Neural progenitor cell (in vitro differentiated cells): ENCODE measurements at regions not wholly inside any gene's neighbourhood (a gene's known extent, or its start where the extent isn't known, plus 50 kb on each side); places are given as distances from the start of the nearest gene placed in this dataset.

Source experiments
- DNase-seq: peaks from one replicate; pipeline ENCODE4 v3.0.0-alpha.2; 2016; ENCODE audit warnings: low spot score
- H2AFZ ChIP-seq: fragments of 200-600 bp; sonication (generic); replicated peaks from 2 replicates; pipeline ENCODE4 v1.6.1; 2016; ENCODE audit warnings: antibody characterized with exemption
- H3F3A ChIP-seq: fragments of 200-600 bp; sonication (generic); 2 replicates; pipeline ENCODE4 v1.6.1; 2016; ENCODE audit warnings: antibody characterized with exemption, low read depth
- H3K27ac ChIP-seq: fragments of 200-600 bp; sonication (generic); 2 replicates; pipeline ENCODE4 v1.5.1; 2016; ENCODE audit warnings: mild to moderate bottlenecking
- H3K27me3 ChIP-seq: fragments of 200-600 bp; sonication (generic); 2 replicates; pipeline ENCODE4 v1.6.1; 2016; ENCODE audit warnings: mild to moderate bottlenecking, moderate library complexity
- H3K36me3 ChIP-seq: fragments of 200-600 bp; sonication (generic); 2 replicates; pipeline ENCODE4 v1.5.1; 2016
- H3K4me1 ChIP-seq: fragments of 200-600 bp; sonication (generic); 2 replicates; pipeline ENCODE4 v1.6.1; 2016; ENCODE audit warnings: mixed run types
- H3K4me2 ChIP-seq: fragments of 200-600 bp; sonication (generic); 2 replicates; pipeline ENCODE4 v1.6.1; 2016
- H3K4me3 ChIP-seq: fragments of 200-600 bp; sonication (generic); 2 replicates; pipeline ENCODE4 v1.5.1; 2016
- H3K79me2 ChIP-seq: fragments of 200-600 bp; sonication (generic); 2 replicates; pipeline ENCODE4 v1.6.1; 2016; ENCODE audit warnings: low read depth
- H3K9ac ChIP-seq: fragments of 200-600 bp; sonication (generic); 2 replicates; pipeline ENCODE4 v1.6.1; 2016
- H3K9me3 ChIP-seq: fragments of 200-600 bp; sonication (generic); 2 replicates; pipeline ENCODE4 v1.5.1; 2016; ENCODE audit warnings: low read depth
- H4K20me1 ChIP-seq: fragments of 200-600 bp; sonication (generic); 2 replicates; pipeline ENCODE4 v1.6.1; 2016; ENCODE audit warnings: low read depth
- H3K27ac Mint-ChIP-seq: 3 replicates; pipeline ENCODE4 v1.8.0; 2021; ENCODE audit warnings: mixed read lengths
- H3K27me3 Mint-ChIP-seq: 2 replicates; pipeline ENCODE4 v1.8.0; 2022; ENCODE audit warnings: low read depth, mild to moderate bottlenecking, inconsistent platforms, moderate library complexity, mixed read lengths; ENCODE audit not compliant: insufficient read depth
- H3K36me3 Mint-ChIP-seq: 3 replicates; pipeline ENCODE4 v1.8.0; 2021; ENCODE audit warnings: mixed read lengths
- H3K4me1 Mint-ChIP-seq: 3 replicates; pipeline ENCODE4 v1.8.0; 2021; ENCODE audit warnings: mixed read lengths
- H3K4me3 Mint-ChIP-seq: 3 replicates; pipeline ENCODE4 v1.8.0; 2021; ENCODE audit warnings: mild to moderate bottlenecking, moderate library complexity, mixed read lengths
- H3K9me3 Mint-ChIP-seq: 3 replicates; pipeline ENCODE4 v1.8.0; 2020; ENCODE audit warnings: mixed read lengths
- CTCF ChIP-seq: fragments of 200-600 bp; sonication (generic); IDR thresholded peaks from 2 replicates; pipeline ENCODE4 v1.5.1; 2017; ENCODE audit warnings: antibody characterized with exemption, mild to moderate bottlenecking
- EZH2 ChIP-seq: fragments of 200-600 bp; sonication (generic); IDR thresholded peaks from 2 replicates; pipeline ENCODE4 v1.6.1; 2017; ENCODE audit warnings: antibody characterized with exemption, mild to moderate bottlenecking, moderate library complexity
- EZH2phosphoT487 ChIP-seq: fragments of 200-600 bp; sonication (generic); IDR thresholded peaks from 2 replicates; pipeline ENCODE4 v1.6.1; 2017; ENCODE audit warnings: antibody characterized with exemption

GRCh38 chr7:85725026-85725425, 538.2 kb upstream of the SEMA3D start:
- H3K27me3 ChIP-seq = no peaks in the 10 kb centered on the region
- no peak overlapping the region for H3K9ac ChIP-seq
- no peaks in the 10 kb centered on the region for H3K36me3 ChIP-seq
- no peak overlapping the region for H3K27ac Mint-ChIP-seq
- no peaks in the 10 kb centered on the region for H3K79me2 ChIP-seq
- H3K4me2 ChIP-seq = no peak overlapping the region
- no peak for TF ChIP-seq EZH2
- TF ChIP-seq EZH2phosphoT487 = no peak
- TF ChIP-seq CTCF = no peak
- H3K9me3 ChIP-seq = no peaks in the 10 kb centered on the region
- peak overlapping the region; percentile 13 for H2AFZ ChIP-seq
- no peaks in the 10 kb centered on the region for H4K20me1 ChIP-seq
- no peak overlapping the region for H3K27ac ChIP-seq
- H3K4me1 Mint-ChIP-seq = no peaks in the 10 kb centered on the region
- no peaks in the 10 kb centered on the region for H3K9me3 Mint-ChIP-seq
- H3K27me3 Mint-ChIP-seq = no peaks in the 10 kb centered on the region
- no peaks in the 10 kb centered on the region for H3K4me1 ChIP-seq
- DNase-seq = no peak
- no peaks in the 10 kb centered on the region for H3F3A ChIP-seq
- H3K36me3 Mint-ChIP-seq = no peaks in the 10 kb centered on the region
- H3K4me3 Mint-ChIP-seq = no peak overlapping the region
- no peak overlapping the region for H3K4me3 ChIP-seq

- Histone ChIP-seq H2AFZ (peak overlapping the region; percentile 23), H3K9me3 (no peaks in the 10 kb centered on the region)
- H3K27ac Mint-ChIP-seq = no peak overlapping the region
Measured at GRCh38 chr7:85719981-85720953, 533.4 kb upstream of the SEMA3D start.

GRCh38 chr7:85716353-85716752, 529.5 kb upstream of the SEMA3D start:
- Histone ChIP-seq H3K9ac (no peak overlapping the region), H3K27ac (no peak overlapping the region), H3K36me3 (no peaks in the 10 kb centered on the region), H3K4me2 (no peak overlapping the region), H4K20me1 (no peaks in the 10 kb centered on the region), H2AFZ (no peak overlapping the region), H3K79me2 (no peaks in the 10 kb centered on the region), H3K9me3 (no peaks in the 10 kb centered on the region), H3K4me3 (no peak overlapping the region), H3K4me1 (no peaks in the 10 kb centered on the region), H3F3A (no peaks in the 10 kb centered on the region), H3K27me3 (no peaks in the 10 kb centered on the region)
- TF ChIP-seq CTCF = no peak
- no peak for TF ChIP-seq EZH2
- no peak for TF ChIP-seq EZH2phosphoT487
- Mint-ChIP-seq H3K27me3 (peaks cover 3% of the 10 kb centered on the region), H3K4me3 (no peak overlapping the region), H3K9me3 (no peaks in the 10 kb centered on the region), H3K27ac (no peak overlapping the region), H3K36me3 (no peaks in the 10 kb centered on the region), H3K4me1 (no peaks in the 10 kb centered on the region)
- DNase-seq = no peak

More at GRCh38 chr7:85719981-85720953, 533.4 kb upstream of the SEMA3D start:
- no peak overlapping the region for H3K4me2 ChIP-seq
- H3K36me3 Mint-ChIP-seq = no peaks in the 10 kb centered on the region
- H3K27me3 ChIP-seq = no peaks in the 10 kb centered on the region
- no peak overlapping the region for H3K4me3 ChIP-seq
- H3F3A ChIP-seq = no peaks in the 10 kb centered on the region
- no peaks in the 10 kb centered on the region for H3K9me3 Mint-ChIP-seq
- H4K20me1 ChIP-seq = no peaks in the 10 kb centered on the region
- TF ChIP-seq EZH2phosphoT487 = no peak
- TF ChIP-seq CTCF = no peak
- TF ChIP-seq EZH2 = no peak
- no peak overlapping the region for H3K27ac ChIP-seq
- H3K4me3 Mint-ChIP-seq = no peak overlapping the region
- H3K4me1 Mint-ChIP-seq = no peaks in the 10 kb centered on the region
- DNase-seq = no peak
- H3K36me3 ChIP-seq = no peaks in the 10 kb centered on the region
- no peaks in the 10 kb centered on the region for H3K79me2 ChIP-seq
- H3K27me3 Mint-ChIP-seq = peaks cover 3% of the 10 kb centered on the region
- no peak overlapping the region for H3K9ac ChIP-seq
- H3K4me1 ChIP-seq = no peaks in the 10 kb centered on the region
